Kidney epithelial cell (primary cell): ENCODE measurements at regions not wholly inside any gene's neighbourhood (a gene's known extent, or its start where the extent isn't known, plus 50 kb on each side); places are given as distances from the start of the nearest gene placed in this dataset.

Experiments used
- DNase-seq: peaks from one replicate; pipeline ENCODE4 v3.0.0-alpha.2; 2010; ENCODE audit warnings: low read depth
- H3K27me3 ChIP-seq: 2 replicates; pipeline ENCODE4 v1.6.0; 2011; ENCODE audit warnings: low read length; ENCODE audit not compliant: control insufficient read depth, insufficient read depth
- H3K36me3 ChIP-seq: 2 replicates; pipeline ENCODE4 v1.5.1; 2011; ENCODE audit warnings: low read length; ENCODE audit not compliant: control insufficient read depth, insufficient read depth
- H3K4me3 ChIP-seq: 2 replicates; pipeline ENCODE4 v1.5.1; 2011; ENCODE audit warnings: low read depth, mild to moderate bottlenecking, control low read depth, low read length
- CTCF ChIP-seq: IDR thresholded peaks from 2 replicates; pipeline ENCODE4 v1.5.1; 2011; ENCODE audit warnings: mild to moderate bottlenecking, moderate library complexity, low read length, control low read depth, inconsistent platforms; ENCODE audit not compliant: insufficient read depth, poor library complexity, severe bottlenecking

- no peaks in the 10 kb centered on the region for H3K27me3 ChIP-seq
- TF ChIP-seq CTCF, result no peak
- no peak for DNase-seq
Measured at GRCh38 chr14:24721775-24722174, 87.8 kb upstream of the GZMB start.

GRCh38 chr14:24715239-24715638 is 81.2 kb upstream of the GZMB start:
- no peaks in the 10 kb centered on the region for H3K27me3 ChIP-seq
- no peaks in the 10 kb centered on the region for H3K36me3 ChIP-seq
- H3K4me3 ChIP-seq, result no peak overlapping the region
- DNase-seq, result no peak
- no peak for TF ChIP-seq CTCF

More at GRCh38 chr14:24721775-24722174, 87.8 kb upstream of the GZMB start:
- Histone ChIP-seq H3K36me3 (no peaks in the 10 kb centered on the region), H3K4me3 (no peak overlapping the region)

- H3K36me3 ChIP-seq, result no peaks in the 10 kb centered on the region
- no peaks in the 10 kb centered on the region for H3K27me3 ChIP-seq
- DNase-seq, result no peak
- no peak for TF ChIP-seq CTCF
- H3K4me3 ChIP-seq, result no peak overlapping the region
Measured at GRCh38 chr14:24713404-24713803, 79.4 kb upstream of the GZMB start.

GRCh38 chr14:24712909-24713308 is 78.9 kb upstream of the GZMB start:
- H3K4me3 ChIP-seq, result no peak overlapping the region
- TF ChIP-seq CTCF, result no peak
- DNase-seq, result no peak
- no peaks in the 10 kb centered on the region for H3K36me3 ChIP-seq
- no peaks in the 10 kb centered on the region for H3K27me3 ChIP-seq

- no peak for TF ChIP-seq CTCF
- no peaks in the 10 kb centered on the region for H3K36me3 ChIP-seq
- DNase-seq, result no peak
Measured at GRCh38 chr14:24712374-24712773, 78.4 kb upstream of the GZMB start.

GRCh38 chr14:24710403-24711112 is 76.6 kb upstream of the GZMB start:
- peak; percentile 5 for DNase-seq
- no peaks in the 10 kb centered on the region for H3K27me3 ChIP-seq
- no peak overlapping the region for H3K4me3 ChIP-seq
- no peaks in the 10 kb centered on the region for H3K36me3 ChIP-seq
- peak; percentile 83 for TF ChIP-seq CTCF

More at GRCh38 chr14:24712374-24712773, 78.4 kb upstream of the GZMB start:
- Histone ChIP-seq H3K4me3 (no peak overlapping the region), H3K27me3 (no peaks in the 10 kb centered on the region)
